GM12892 (cell line): ENCODE measurements at regions not wholly inside any gene's neighbourhood (a gene's known extent, or its start where the extent isn't known, plus 50 kb on each side); places are given as distances from the start of the nearest gene placed in this dataset.

Source experiments
- POLR2AphosphoS5 ChIP-seq: IDR thresholded peaks from 2 replicates; pipeline ENCODE4 v1.6.1; 2011; ENCODE audit warnings: low read depth, low read length, control low read depth
- TAF1 ChIP-seq: IDR thresholded peaks from 2 replicates; pipeline ENCODE4 v1.6.1; 2011; ENCODE audit warnings: low read depth, mild to moderate bottlenecking, control low read depth, low read length, borderline replicate concordance

- TF ChIP-seq POLR2AphosphoS5, result no peak
- TF ChIP-seq TAF1, result no peak
Measured at GRCh38 chrX:4831574-4831973, 1118.1 kb upstream of the PRKX start.
